ENCODE measurements at regions not wholly inside any gene's neighbourhood (a gene's known extent, or its start where the extent isn't known, plus 50 kb on each side); places are given as distances from the start of the nearest gene placed in this dataset.

- DNase-seq (ENCODE audit: low read depth in 2 of 2), result no peak
Measured at GRCh38 chr6:120103618-120104017, 754.1 kb upstream of the MAN1A1 start.

- DNase-seq (ENCODE audit: low read depth in 2 of 2), result no peak
Measured at GRCh38 chr6:120096696-120097260, 747.2 kb upstream of the MAN1A1 start.

- no peak for DNase-seq (ENCODE audit: low read depth in 2 of 2)
Measured at GRCh38 chr6:120083186-120083585, 733.6 kb upstream of the MAN1A1 start.

GRCh38 chr6:120077489-120077888 lies 727.9 kb upstream of the MAN1A1 start:
- no peak for DNase-seq (ENCODE audit: low read depth in 2 of 2)

- DNase-seq (ENCODE audit: low read depth in 2 of 2), result no peak
Measured at GRCh38 chr6:120058410-120058809, 708.8 kb upstream of the MAN1A1 start.

GRCh38 chr6:120056085-120056484 lies 706.5 kb upstream of the MAN1A1 start:
- DNase-seq (ENCODE audit: low read depth in 2 of 2), result no peak

- DNase-seq (ENCODE audit: low read depth in 2 of 2), result no peak
Measured at GRCh38 chr6:120055071-120055470, 705.5 kb upstream of the MAN1A1 start.

GRCh38 chr6:120039664-120040063 lies 690.1 kb upstream of the MAN1A1 start:
- DNase-seq (ENCODE audit: low read depth in 2 of 2), result no peak

- DNase-seq (ENCODE audit: low read depth in 2 of 2), result no peak
Measured at GRCh38 chr6:120031837-120032236, 682.3 kb upstream of the MAN1A1 start.

- DNase-seq (ENCODE audit: low read depth in 2 of 2), result no peak
Measured at GRCh38 chr6:120026791-120027190, 677.2 kb upstream of the MAN1A1 start.

GRCh38 chr6:120010075-120010474 lies 660.5 kb upstream of the MAN1A1 start:
- no peak for DNase-seq (ENCODE audit: low read depth in 2 of 2)

GRCh38 chr6:120005292-120005976 lies 655.9 kb upstream of the MAN1A1 start:
- no peak for DNase-seq (ENCODE audit: low read depth in 2 of 2)

- no peak for DNase-seq (ENCODE audit: low read depth in 2 of 2)
Measured at GRCh38 chr6:119986934-119987549, 637.5 kb upstream of the MAN1A1 start.

GRCh38 chr6:119985952-119986736 lies 636.6 kb upstream of the MAN1A1 start:
- no peak for DNase-seq (ENCODE audit: low read depth in 2 of 2)

- DNase-seq (ENCODE audit: low read depth in 2 of 2), result no peak
Measured at GRCh38 chr6:119980802-119981201, 631.2 kb upstream of the MAN1A1 start.

- DNase-seq (ENCODE audit: low read depth in 2 of 2), result no peak
Measured at GRCh38 chr6:119979862-119980261, 630.3 kb upstream of the MAN1A1 start.

- DNase-seq (ENCODE audit: low read depth in 2 of 2), result no peak
Measured at GRCh38 chr6:119978274-119978889, 628.8 kb upstream of the MAN1A1 start.

- no peak for DNase-seq (ENCODE audit: low read depth in 2 of 2)
Measured at GRCh38 chr6:119974430-119975159, 625.0 kb upstream of the MAN1A1 start.

- no peak for DNase-seq (ENCODE audit: low read depth in 2 of 2)
Measured at GRCh38 chr6:119966484-119966883, 616.9 kb upstream of the MAN1A1 start.

GRCh38 chr6:119965900-119966299 lies 616.3 kb upstream of the MAN1A1 start:
- no peak for DNase-seq (ENCODE audit: low read depth in 2 of 2)

- no peak for DNase-seq (ENCODE audit: low read depth in 2 of 2)
Measured at GRCh38 chr6:119965008-119965407, 615.4 kb upstream of the MAN1A1 start.
